ENCODE measurements at regions not wholly inside any gene's neighbourhood (a gene's known extent, or its start where the extent isn't known, plus 50 kb on each side); places are given as distances from the start of the nearest gene placed in this dataset.

DNA sequence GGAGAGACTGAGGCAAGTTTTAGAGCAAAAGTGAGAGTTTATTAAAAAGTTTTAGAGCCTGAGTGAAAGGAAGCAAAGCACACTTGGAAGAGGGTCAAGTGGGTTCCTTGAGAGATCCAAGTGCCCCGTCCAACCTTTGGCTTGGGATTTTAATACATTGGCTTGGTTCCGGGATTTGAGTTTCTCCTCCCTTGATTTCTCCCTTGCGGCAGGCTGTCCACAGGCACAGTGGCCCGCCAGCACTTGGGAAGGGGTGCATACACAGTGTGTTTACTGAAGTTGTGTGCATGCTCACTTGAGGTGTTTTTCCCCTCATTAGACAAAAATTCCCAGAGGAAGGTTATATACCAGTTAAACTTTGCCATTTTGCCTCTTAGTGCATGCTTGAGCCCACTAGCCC is 333.5 kb downstream of the PCDH18 start:
- no peak for TF ChIP-seq POLR2A (IDR thresholded peaks at IDR 0.05)
- TF ChIP-seq, protein P1, sequence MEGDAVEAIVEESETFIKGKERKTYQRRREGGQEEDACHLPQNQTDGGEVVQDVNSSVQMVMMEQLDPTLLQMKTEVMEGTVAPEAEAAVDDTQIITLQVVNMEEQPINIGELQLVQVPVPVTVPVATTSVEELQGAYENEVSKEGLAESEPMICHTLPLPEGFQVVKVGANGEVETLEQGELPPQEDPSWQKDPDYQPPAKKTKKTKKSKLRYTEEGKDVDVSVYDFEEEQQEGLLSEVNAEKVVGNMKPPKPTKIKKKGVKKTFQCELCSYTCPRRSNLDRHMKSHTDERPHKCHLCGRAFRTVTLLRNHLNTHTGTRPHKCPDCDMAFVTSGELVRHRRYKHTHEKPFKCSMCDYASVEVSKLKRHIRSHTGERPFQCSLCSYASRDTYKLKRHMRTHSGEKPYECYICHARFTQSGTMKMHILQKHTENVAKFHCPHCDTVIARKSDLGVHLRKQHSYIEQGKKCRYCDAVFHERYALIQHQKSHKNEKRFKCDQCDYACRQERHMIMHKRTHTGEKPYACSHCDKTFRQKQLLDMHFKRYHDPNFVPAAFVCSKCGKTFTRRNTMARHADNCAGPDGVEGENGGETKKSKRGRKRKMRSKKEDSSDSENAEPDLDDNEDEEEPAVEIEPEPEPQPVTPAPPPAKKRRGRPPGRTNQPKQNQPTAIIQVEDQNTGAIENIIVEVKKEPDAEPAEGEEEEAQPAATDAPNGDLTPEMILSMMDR (IDR thresholded peaks at IDR 0.05), result no peak

Measured in stomach (tissue), 4 donors.